ENCODE measurements at regions not wholly inside any gene's neighbourhood (a gene's known extent, or its start where the extent isn't known, plus 50 kb on each side); places are given as distances from the start of the nearest gene placed in this dataset.

- Mint-ChIP-seq H3K36me3 (no peaks in the 10 kb centered on the region), H3K4me1 (no peaks in the 10 kb centered on the region), H3K9me3 (no peaks in the 10 kb centered on the region), H3K4me3 (no peak overlapping the region), H3K27me3 (no peaks in the 10 kb centered on the region), H3K27ac (no peak overlapping the region)
- H3K36me3 ChIP-seq (ENCODE audit: control insufficient read depth in 2 of 2, extremely low read depth in 1 of 2, insufficient read depth in 1 of 2, low read length in 1 of 2), result no peaks in the 10 kb centered on the region
- H3K4me1 ChIP-seq (ENCODE audit: control insufficient read depth in 1 of 2, extremely low read depth in 1 of 2, insufficient read depth in 2 of 2, low read length in 2 of 2), result no peaks in the 10 kb centered on the region
- POLR2A ChIA-PET, result no interaction called here
- no peak for ATAC-seq (replicated peaks in 1 of 4)
- no peak for DNase-seq
- H3K27ac ChIP-seq (ENCODE audit: low read length), result no peak overlapping the region
- H3K9me3 ChIP-seq, result no peaks in the 10 kb centered on the region
- H3K27me3 ChIP-seq (replicated peaks in 1 of 2; ENCODE audit: control insufficient read depth in 2 of 2, extremely low read depth in 1 of 2, insufficient read depth in 2 of 2, low read length in 1 of 2), result no peaks in the 10 kb centered on the region
- H3K4me3 ChIP-seq (ENCODE audit: control insufficient read depth in 1 of 2, extremely low read depth in 1 of 2, low read length in 1 of 2), result no peak overlapping the region
- CTCF ChIA-PET, result no interaction called here
- 87% methylated on average over 5 of the region's 5 CpGs for WGBS (ENCODE audit: insufficient coverage)
These were observed 321.2 kb downstream of the WDR72 start for GRCh38 chr15:53437985-53438841.

DNA sequence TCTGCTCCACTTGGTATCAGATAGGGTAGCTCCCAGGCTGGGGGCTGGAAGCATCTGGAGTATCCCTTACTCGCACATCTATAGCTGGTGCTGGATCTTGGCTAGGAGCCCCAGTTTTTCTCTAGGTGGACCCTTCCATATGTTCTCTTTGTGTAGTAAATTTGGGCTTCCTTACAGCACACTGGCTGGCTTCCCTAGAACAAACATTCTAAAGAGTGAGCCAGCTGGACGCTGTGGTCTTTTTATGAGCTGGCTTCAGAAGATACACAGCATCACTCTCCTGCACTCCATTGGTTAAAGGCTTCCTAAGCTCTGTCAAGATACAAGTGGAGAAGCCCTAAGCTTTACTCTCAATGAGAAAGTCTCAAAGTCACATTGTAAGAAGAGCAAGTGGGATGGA is 322.1 kb downstream of the WDR72 start:
- H3K9me3 ChIP-seq, result no peaks in the 10 kb centered on the region
- POLR2A ChIA-PET, result no interaction called here
- Mint-ChIP-seq H3K4me1 (no peaks in the 10 kb centered on the region), H3K27me3 (no peaks in the 10 kb centered on the region), H3K4me3 (no peak overlapping the region), H3K36me3 (no peaks in the 10 kb centered on the region), H3K9me3 (no peaks in the 10 kb centered on the region), H3K27ac (no peak overlapping the region)
- no peaks in the 10 kb centered on the region for H3K4me1 ChIP-seq (ENCODE audit: control insufficient read depth in 1 of 2, extremely low read depth in 1 of 2, insufficient read depth in 2 of 2, low read length in 2 of 2)
- H3K27ac ChIP-seq (ENCODE audit: low read length), result no peak overlapping the region
- H3K27me3 ChIP-seq (replicated peaks in 1 of 2; ENCODE audit: control insufficient read depth in 2 of 2, extremely low read depth in 1 of 2, insufficient read depth in 2 of 2, low read length in 1 of 2), result no peaks in the 10 kb centered on the region
- H3K36me3 ChIP-seq (ENCODE audit: control insufficient read depth in 2 of 2, extremely low read depth in 1 of 2, insufficient read depth in 1 of 2, low read length in 1 of 2), result no peaks in the 10 kb centered on the region
- H3K4me3 ChIP-seq (ENCODE audit: control insufficient read depth in 1 of 2, extremely low read depth in 1 of 2, low read length in 1 of 2), result no peak overlapping the region
- no peak for ATAC-seq (replicated peaks in 1 of 4)
- DNase-seq, result no peak
- no CpG with 5 or more reads among the region's 2 CpGs for WGBS (ENCODE audit: insufficient coverage)
- CTCF ChIA-PET, result no interaction called here

GRCh38 chr15:53434174-53434678 is 325.2 kb downstream of the WDR72 start:
- no peaks in the 10 kb centered on the region for H3K27me3 ChIP-seq (replicated peaks in 1 of 2; ENCODE audit: control insufficient read depth in 2 of 2, extremely low read depth in 1 of 2, insufficient read depth in 2 of 2, low read length in 1 of 2)
- WGBS (ENCODE audit: insufficient coverage), result no CpG with 5 or more reads among the region's 4 CpGs
- CTCF ChIA-PET, result no interaction called here
- no peaks in the 10 kb centered on the region for H3K4me1 ChIP-seq (ENCODE audit: control insufficient read depth in 1 of 2, extremely low read depth in 1 of 2, insufficient read depth in 2 of 2, low read length in 2 of 2)
- H3K9me3 ChIP-seq, result no peaks in the 10 kb centered on the region
- no peaks in the 10 kb centered on the region for H3K36me3 ChIP-seq (ENCODE audit: control insufficient read depth in 2 of 2, extremely low read depth in 1 of 2, insufficient read depth in 1 of 2, low read length in 1 of 2)
- Mint-ChIP-seq H3K4me3 (no peak overlapping the region), H3K36me3 (no peaks in the 10 kb centered on the region), H3K4me1 (no peaks in the 10 kb centered on the region), H3K27ac (no peak overlapping the region), H3K27me3 (no peaks in the 10 kb centered on the region), H3K9me3 (no peaks in the 10 kb centered on the region)
- DNase-seq (no peak), ATAC-seq (replicated peaks in 1 of 4) (no peak)
- no peak overlapping the region for H3K27ac ChIP-seq (ENCODE audit: low read length)
- POLR2A ChIA-PET, result no interaction called here
- no peak overlapping the region for H3K4me3 ChIP-seq (ENCODE audit: control insufficient read depth in 1 of 2, extremely low read depth in 1 of 2, low read length in 1 of 2)

GRCh38 chr15:53416219-53416940 is 343.1 kb downstream of the WDR72 start:
- H3K4me3 ChIP-seq (ENCODE audit: control insufficient read depth in 1 of 2, extremely low read depth in 1 of 2, low read length in 1 of 2), result no peak overlapping the region
- no peaks in the 10 kb centered on the region for H3K36me3 Mint-ChIP-seq
- no CpG with 5 or more reads among the region's 2 CpGs for WGBS (ENCODE audit: insufficient coverage)
- H3K36me3 ChIP-seq (ENCODE audit: control insufficient read depth in 2 of 2, extremely low read depth in 1 of 2, insufficient read depth in 1 of 2, low read length in 1 of 2), result no peaks in the 10 kb centered on the region
- ChIA-PET POLR2A (interaction anchor here in 1 of 2 donors (0.5 kb wide), 1 partner anchor 1865 kb away, joined by 4 read pairs; no protein-coding TSS in a partner anchor), CTCF (no interaction called here)
- no peaks in the 10 kb centered on the region for H3K27me3 ChIP-seq (replicated peaks in 1 of 2; ENCODE audit: control insufficient read depth in 2 of 2, extremely low read depth in 1 of 2, insufficient read depth in 2 of 2, low read length in 1 of 2)
- ATAC-seq (replicated peaks in 1 of 4) (no peak), DNase-seq (no peak)
- H3K4me1 ChIP-seq (ENCODE audit: control insufficient read depth in 1 of 2, extremely low read depth in 1 of 2, insufficient read depth in 2 of 2, low read length in 2 of 2), result no peaks in the 10 kb centered on the region
- H3K9me3 Mint-ChIP-seq, result peaks cover 0 to 7% (median 4%) of the 10 kb centered on the region in 3 donors
- H3K27ac ChIP-seq (ENCODE audit: low read length), result no peak overlapping the region
- H3K4me1 Mint-ChIP-seq, result no peaks in the 10 kb centered on the region
- H3K27me3 Mint-ChIP-seq, result peaks cover 0 to 4% of the 10 kb centered on the region in 2 donors
- H3K27ac Mint-ChIP-seq, result no peak overlapping the region
- no peak overlapping the region for H3K4me3 Mint-ChIP-seq
- no peaks in the 10 kb centered on the region for H3K9me3 ChIP-seq

DNA sequence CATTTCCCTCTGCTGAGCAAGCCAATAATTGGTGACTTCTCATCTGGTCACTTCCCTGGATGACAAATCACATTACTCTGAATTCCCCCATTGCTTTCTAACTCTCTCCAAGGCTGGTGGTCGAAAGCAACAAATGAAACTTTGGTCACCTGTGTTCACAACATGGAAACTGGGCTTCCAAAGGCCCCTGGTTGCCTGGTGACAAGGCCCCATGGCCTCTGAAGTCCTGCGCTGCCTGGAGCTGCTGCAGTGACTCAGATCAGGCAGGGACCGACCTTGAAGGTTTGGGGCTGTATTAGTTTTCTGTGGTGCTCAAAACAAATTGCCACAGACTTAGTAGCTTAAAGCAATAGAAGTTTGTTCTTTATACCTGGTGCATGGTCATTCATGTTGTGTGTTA is 345.3 kb downstream of the WDR72 start:
- ChIA-PET POLR2A (no interaction called here), CTCF (no interaction called here)
- Histone ChIP-seq H3K4me1 (ENCODE audit: control insufficient read depth in 1 of 2, extremely low read depth in 1 of 2, insufficient read depth in 2 of 2, low read length in 2 of 2) (no peaks in the 10 kb centered on the region), H3K4me3 (ENCODE audit: control insufficient read depth in 1 of 2, extremely low read depth in 1 of 2, low read length in 1 of 2) (no peak overlapping the region), H3K9me3 (no peaks in the 10 kb centered on the region), H3K36me3 (ENCODE audit: control insufficient read depth in 2 of 2, extremely low read depth in 1 of 2, insufficient read depth in 1 of 2, low read length in 1 of 2) (no peaks in the 10 kb centered on the region), H3K27me3 (replicated peaks in 1 of 2; ENCODE audit: control insufficient read depth in 2 of 2, extremely low read depth in 1 of 2, insufficient read depth in 2 of 2, low read length in 1 of 2) (no peaks in the 10 kb centered on the region), H3K27ac (ENCODE audit: low read length) (no peak overlapping the region)
- Mint-ChIP-seq H3K27me3 (no peaks in the 10 kb centered on the region), H3K27ac (no peak overlapping the region), H3K4me1 (no peaks in the 10 kb centered on the region), H3K36me3 (no peaks in the 10 kb centered on the region), H3K9me3 (peaks cover 0 to 7% (median 4%) of the 10 kb centered on the region in 3 donors), H3K4me3 (no peak overlapping the region)
- ATAC-seq (replicated peaks in 1 of 4) (no peak), DNase-seq (no peak)
- no CpG with 5 or more reads among the region's 3 CpGs for WGBS (ENCODE audit: insufficient coverage)

DNA sequence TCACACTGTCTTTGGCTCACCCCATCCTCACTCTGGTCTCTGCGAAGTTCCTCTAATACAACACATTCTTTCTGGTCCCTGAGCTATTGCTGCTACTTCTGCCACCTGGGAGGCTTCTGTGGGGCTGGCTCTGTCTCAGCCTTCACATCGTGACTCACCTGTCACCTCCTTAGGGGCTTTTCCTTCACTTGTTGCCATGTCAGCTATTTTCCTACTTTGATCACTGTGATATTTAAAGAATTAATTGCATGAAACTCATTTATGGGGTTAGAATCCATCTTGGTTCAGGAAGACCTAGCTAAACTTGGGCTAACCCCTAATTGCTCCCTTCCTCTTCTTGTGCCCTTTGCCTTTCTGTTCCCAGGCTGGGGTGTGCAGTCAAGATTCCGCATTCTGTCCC is 346.9 kb downstream of the WDR72 start:
- Histone ChIP-seq H3K36me3 (ENCODE audit: control insufficient read depth in 2 of 2, extremely low read depth in 1 of 2, insufficient read depth in 1 of 2, low read length in 1 of 2) (no peaks in the 10 kb centered on the region), H3K27ac (ENCODE audit: low read length) (no peak overlapping the region), H3K9me3 (no peaks in the 10 kb centered on the region), H3K27me3 (replicated peaks in 1 of 2; ENCODE audit: control insufficient read depth in 2 of 2, extremely low read depth in 1 of 2, insufficient read depth in 2 of 2, low read length in 1 of 2) (no peaks in the 10 kb centered on the region), H3K4me1 (ENCODE audit: control insufficient read depth in 1 of 2, extremely low read depth in 1 of 2, insufficient read depth in 2 of 2, low read length in 2 of 2) (no peaks in the 10 kb centered on the region), H3K4me3 (ENCODE audit: control insufficient read depth in 1 of 2, extremely low read depth in 1 of 2, low read length in 1 of 2) (no peak overlapping the region)
- DNase-seq (no peak), ATAC-seq (replicated peaks in 1 of 4) (no peak)
- Mint-ChIP-seq H3K4me3 (no peak overlapping the region), H3K36me3 (no peaks in the 10 kb centered on the region), H3K27ac (no peak overlapping the region), H3K4me1 (no peaks in the 10 kb centered on the region), H3K9me3 (peaks cover 0 to 7% (median 0%) of the 10 kb centered on the region in 3 donors), H3K27me3 (no peaks in the 10 kb centered on the region)
- ChIA-PET CTCF (no interaction called here), POLR2A (no interaction called here)
- WGBS (ENCODE audit: insufficient coverage), result 75% methylated on average over 1 of the region's 3 CpGs

Measured in T-cell (primary cell).